SH-SY5Y (cell line): ENCODE measurements at regions not wholly inside any gene's neighbourhood (a gene's known extent, or its start where the extent isn't known, plus 50 kb on each side); places are given as distances from the start of the nearest gene placed in this dataset.

Source experiments
- GATA2 ChIP-seq: IDR thresholded peaks from 2 replicates; pipeline ENCODE4 v1.6.1; 2011; ENCODE audit warnings: mild to moderate bottlenecking, low read depth, low read length
- GATA3 ChIP-seq: IDR thresholded peaks from 2 replicates; pipeline ENCODE4 v1.6.1; 2011; ENCODE audit warnings: low read depth, mild to moderate bottlenecking, low read length, moderate library complexity

GRCh38 chr4:184959786-184960185, 58.5 kb upstream of the HELT start:
- TF ChIP-seq GATA2 = no peak
- no peak for TF ChIP-seq GATA3

DNA sequence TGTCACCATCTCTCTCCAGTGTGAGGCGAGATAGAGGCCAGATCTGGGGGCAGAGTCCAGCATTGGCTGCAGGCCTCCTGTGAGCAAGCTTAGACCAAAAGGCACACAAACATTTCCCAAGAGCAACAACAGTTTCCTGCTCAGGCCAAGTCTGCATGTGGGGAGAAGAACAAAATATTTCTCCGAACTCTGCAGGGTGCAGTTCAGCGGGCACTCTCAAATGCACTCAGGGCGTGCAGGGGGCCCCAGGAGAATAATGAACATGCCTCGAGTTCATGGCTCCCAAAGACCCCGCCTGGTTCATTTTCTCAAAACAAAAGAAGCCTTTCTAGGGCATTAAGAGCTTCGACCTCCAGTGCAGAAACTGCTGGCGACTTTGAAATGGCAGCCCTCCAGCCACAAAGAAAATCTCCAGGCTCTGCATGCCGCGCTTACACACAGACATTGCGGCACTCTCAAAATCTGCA, 57.8 kb upstream of the HELT start:
- no peak for TF ChIP-seq GATA2
- TF ChIP-seq GATA3 = no peak

DNA sequence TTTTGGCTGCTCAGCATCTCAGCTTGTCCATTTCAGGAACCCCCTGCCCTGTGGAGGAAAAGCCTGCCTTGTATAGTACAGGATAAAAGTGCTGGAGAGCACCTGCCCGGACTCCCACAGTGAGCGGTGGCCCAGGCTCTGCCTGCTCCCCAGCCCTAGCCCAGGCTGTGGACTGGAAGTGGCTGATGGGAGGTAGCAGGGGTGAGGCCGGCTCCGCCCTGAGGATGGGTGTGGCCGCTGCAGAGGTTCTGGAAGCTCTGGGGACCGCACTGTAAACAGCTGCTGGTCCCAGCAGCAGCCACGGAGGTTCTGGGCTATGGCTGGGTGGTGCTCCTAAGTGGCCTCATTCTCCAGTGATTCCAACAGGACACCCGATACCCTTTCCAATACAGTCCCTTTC, 56.6 kb upstream of the HELT start:
- TF ChIP-seq GATA3 = no peak
- no peak for TF ChIP-seq GATA2

DNA sequence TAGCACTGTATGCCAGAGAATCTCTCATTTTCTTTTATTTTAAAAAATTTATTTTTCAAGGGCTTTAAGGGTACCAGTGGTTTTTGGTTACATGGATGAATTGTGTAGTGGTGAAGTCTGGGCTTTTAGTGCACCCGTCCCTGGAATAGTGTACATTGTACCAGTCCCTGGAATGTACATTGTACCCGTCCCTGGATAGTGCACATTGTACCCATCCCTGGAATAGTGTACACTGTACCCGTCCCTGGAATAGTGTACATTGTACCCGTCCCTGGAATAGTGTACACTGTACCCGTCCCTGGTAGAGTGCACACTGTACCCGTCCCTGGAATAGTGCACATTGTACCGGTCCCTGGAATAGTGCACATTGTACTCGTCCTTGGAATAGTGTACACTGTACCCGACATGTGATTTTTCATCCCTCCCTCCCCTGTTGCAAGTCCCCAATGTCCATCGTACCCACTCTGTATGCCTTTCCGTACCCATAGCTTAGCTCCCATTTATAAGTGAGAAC, 56.1 kb upstream of the HELT start:
- TF ChIP-seq GATA3 (no peak), GATA2 (no peak)

DNA sequence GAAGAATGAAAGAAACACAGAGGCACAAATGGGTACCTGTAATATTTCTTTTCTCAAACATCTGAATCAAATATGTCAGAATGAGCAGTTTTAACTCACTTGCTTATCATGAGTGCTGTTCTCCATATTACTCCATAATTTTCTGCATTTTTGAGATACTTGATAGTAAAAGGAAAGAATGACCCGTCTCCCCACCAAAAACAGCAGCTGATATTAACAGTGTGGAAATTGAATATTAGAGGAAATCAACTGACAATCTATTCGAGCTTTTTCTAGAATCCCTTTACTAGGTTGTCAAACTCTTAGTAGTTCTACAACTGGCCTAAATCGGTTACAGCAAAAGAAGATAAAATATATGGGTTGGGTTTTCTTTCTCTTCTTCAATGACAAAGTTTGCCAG, 49.9 kb upstream of the HELT start:
- no peak for TF ChIP-seq GATA2
- no peak for TF ChIP-seq GATA3
